ENCODE measurements at regions not wholly inside any gene's neighbourhood (a gene's known extent, or its start where the extent isn't known, plus 50 kb on each side); places are given as distances from the start of the nearest gene placed in this dataset.

GRCh38 chr1:191707288-191707687, 451.0 kb upstream of the RGS18 start:
- DNase-seq (no peak), ATAC-seq (no peak)
- Mint-ChIP-seq H3K36me3 (no peaks in the 10 kb centered on the region), H3K27me3 (ENCODE audit: low read depth in 2 of 2) (no peaks in the 10 kb centered on the region), H3K9me3 (peaks cover 6 to 14% of the 10 kb centered on the region in 2 donors), H3K4me3 (no peak overlapping the region), H3K27ac (no peak overlapping the region), H3K4me1 (no peaks in the 10 kb centered on the region)
- Histone ChIP-seq H3K27ac (ENCODE audit: low read length) (no peak overlapping the region), H3K27me3 (ENCODE audit: control insufficient read depth, insufficient read depth, low read length) (no peaks in the 10 kb centered on the region), H3K9me3 (ENCODE audit: control insufficient read depth, insufficient read depth, low read length) (peaks cover 3% of the 10 kb centered on the region), H3K4me1 (ENCODE audit: control insufficient read depth, insufficient read depth, low read length) (no peaks in the 10 kb centered on the region), H3K4me3 (ENCODE audit: low read length) (no peak overlapping the region), H3K36me3 (ENCODE audit: control insufficient read depth, insufficient read depth, low read length) (no peaks in the 10 kb centered on the region)
- TF ChIP-seq CTCF (IDR thresholded peaks at IDR 0.05), result no peak
- intact Hi-C loops (cut with micrococcal nuclease), result no loop called here
- WGBS (ENCODE audit: insufficient coverage), result 72% methylated on average over 2 of the region's 2 CpGs

- WGBS (ENCODE audit: insufficient coverage), result 84% methylated on average over 2 of the region's 2 CpGs
- intact Hi-C loops (cut with micrococcal nuclease), result no loop called here
- ATAC-seq, result no peak
Measured at GRCh38 chr1:191709215-191709614, 449.0 kb upstream of the RGS18 start.

GRCh38 chr1:191711961-191712360, 446.3 kb upstream of the RGS18 start:
- DNase-seq (no peak), ATAC-seq (no peak)
- no peaks in the 10 kb centered on the region for H3K4me1 ChIP-seq (ENCODE audit: control insufficient read depth, insufficient read depth, low read length)
- no peak overlapping the region for H3K27ac ChIP-seq (ENCODE audit: low read length)
- H3K27me3 ChIP-seq (ENCODE audit: control insufficient read depth, insufficient read depth, low read length), result no peaks in the 10 kb centered on the region
- no peak for TF ChIP-seq CTCF (IDR thresholded peaks at IDR 0.05)
- H3K9me3 ChIP-seq (ENCODE audit: control insufficient read depth, insufficient read depth, low read length), result no peaks in the 10 kb centered on the region
- intact Hi-C loops (cut with micrococcal nuclease), result no loop called here
- Mint-ChIP-seq H3K36me3 (no peaks in the 10 kb centered on the region), H3K27ac (no peak overlapping the region), H3K4me3 (no peak overlapping the region), H3K4me1 (no peaks in the 10 kb centered on the region), H3K9me3 (peaks cover 8 to 19% of the 10 kb centered on the region in 2 donors), H3K27me3 (ENCODE audit: low read depth in 2 of 2) (no peaks in the 10 kb centered on the region)
- H3K4me3 ChIP-seq (ENCODE audit: low read length), result no peak overlapping the region
- WGBS (ENCODE audit: insufficient coverage), result 85% methylated on average over 6 of the region's 6 CpGs
- H3K36me3 ChIP-seq (ENCODE audit: control insufficient read depth, insufficient read depth, low read length), result no peaks in the 10 kb centered on the region

More at GRCh38 chr1:191709215-191709614, 449.0 kb upstream of the RGS18 start:
- Mint-ChIP-seq H3K27ac (no peak overlapping the region), H3K4me1 (no peaks in the 10 kb centered on the region), H3K36me3 (no peaks in the 10 kb centered on the region), H3K27me3 (ENCODE audit: low read depth in 2 of 2) (no peaks in the 10 kb centered on the region), H3K9me3 (peaks cover 6 to 18% of the 10 kb centered on the region in 2 donors), H3K4me3 (no peak overlapping the region)
- H3K4me1 ChIP-seq (ENCODE audit: control insufficient read depth, insufficient read depth, low read length), result no peaks in the 10 kb centered on the region
- no peak overlapping the region for H3K27ac ChIP-seq (ENCODE audit: low read length)
- H3K9me3 ChIP-seq (ENCODE audit: control insufficient read depth, insufficient read depth, low read length), result peaks cover 3% of the 10 kb centered on the region
- no peak for TF ChIP-seq CTCF (IDR thresholded peaks at IDR 0.05)
- no peaks in the 10 kb centered on the region for H3K36me3 ChIP-seq (ENCODE audit: control insufficient read depth, insufficient read depth, low read length)
- no peak overlapping the region for H3K4me3 ChIP-seq (ENCODE audit: low read length)
- no peak for DNase-seq
- no peaks in the 10 kb centered on the region for H3K27me3 ChIP-seq (ENCODE audit: control insufficient read depth, insufficient read depth, low read length)

- Histone ChIP-seq H3K27me3 (ENCODE audit: control insufficient read depth, insufficient read depth, low read length) (no peaks in the 10 kb centered on the region), H3K9me3 (ENCODE audit: control insufficient read depth, insufficient read depth, low read length) (no peaks in the 10 kb centered on the region), H3K27ac (ENCODE audit: low read length) (no peak overlapping the region), H3K36me3 (ENCODE audit: control insufficient read depth, insufficient read depth, low read length) (no peaks in the 10 kb centered on the region), H3K4me1 (ENCODE audit: control insufficient read depth, insufficient read depth, low read length) (no peaks in the 10 kb centered on the region), H3K4me3 (ENCODE audit: low read length) (no peak overlapping the region)
- Mint-ChIP-seq H3K27me3 (ENCODE audit: low read depth in 2 of 2) (no peaks in the 10 kb centered on the region), H3K36me3 (no peaks in the 10 kb centered on the region), H3K4me3 (no peak overlapping the region), H3K9me3 (peaks cover 2 to 16% of the 10 kb centered on the region in 2 donors), H3K27ac (no peak overlapping the region), H3K4me1 (no peaks in the 10 kb centered on the region)
- intact Hi-C loops (cut with micrococcal nuclease), result no loop called here
- TF ChIP-seq CTCF (IDR thresholded peaks at IDR 0.05), result no peak
- ATAC-seq (no peak), DNase-seq (no peak)
- 62% methylated on average over 2 of the region's 2 CpGs for WGBS (ENCODE audit: insufficient coverage)
Measured at GRCh38 chr1:191714845-191715244, 443.4 kb upstream of the RGS18 start.

Data from natural killer cell (primary cell).